Naive thymus-derived CD4-positive, alpha-beta T cell (primary cell): ENCODE measurements at regions not wholly inside any gene's neighbourhood (a gene's known extent, or its start where the extent isn't known, plus 50 kb on each side); places are given as distances from the start of the nearest gene placed in this dataset.

ENCODE experiments used
- ATAC-seq: fragments of 150-1000 bp; cut with Tn5 transposase; 2 replicates; pipeline ENCODE4 v1.10.0; 2021; ENCODE audit warnings: mild to moderate bottlenecking, moderate library complexity
- CTCF ChIA-PET: fragments of 350-600 bp; sonication (Branson Sonifier 250); formaldehyde crosslinking; loops from one replicate; lab custom pipeline; 2021; ENCODE audit warnings: antibody characterized with exemption; lab: Charles Lee
- POLR2A ChIA-PET: fragments of 350-600 bp; sonication (Branson Sonifier 250); formaldehyde crosslinking; loops from one replicate; lab custom pipeline; 2021; ENCODE audit warnings: antibody characterized with exemption, inconsistent platforms; lab: Charles Lee
- DNase-seq, 9 donors: peaks; one replicate each; pipeline versions ENCODE4 v3.0.0 to v3.0.0-alpha.2; 2020 to 2022; ENCODE audit warnings: mixed read lengths in 1 of 9
- H3K27ac ChIP-seq: one replicate; pipeline ENCODE4 v1.7.0; 2013; ENCODE audit warnings: mild to moderate bottlenecking, low read depth, low read length, moderate library complexity
- H3K27me3 ChIP-seq, 2 donors: one replicate each; pipeline ENCODE4 v1.7.0; 2013; ENCODE audit warnings: low read length in 2 of 2, mild to moderate bottlenecking in 2 of 2, moderate library complexity in 2 of 2; ENCODE audit not compliant: control insufficient read depth in 2 of 2, insufficient read depth in 2 of 2
- H3K36me3 ChIP-seq, 3 experiments: 1 replicate in 2 of 3; 2 replicates in 1 of 3; pipeline ENCODE4 v1.7.0; 2013; ENCODE audit warnings: low read length in 3 of 3, mild to moderate bottlenecking in 3 of 3, moderate library complexity in 1 of 3; ENCODE audit not compliant: insufficient read depth in 3 of 3, control insufficient read depth in 2 of 3
- H3K4me1 ChIP-seq, 2 donors: one replicate each; pipeline ENCODE4 v1.7.0; 2013; ENCODE audit warnings: low read length in 2 of 2, mild to moderate bottlenecking in 2 of 2, moderate library complexity in 1 of 2; ENCODE audit not compliant: control insufficient read depth in 2 of 2, insufficient read depth in 2 of 2
- H3K4me3 ChIP-seq: 2 replicates; pipeline ENCODE4 v1.7.0; 2013; ENCODE audit warnings: mild to moderate bottlenecking, low read length
- H3K9me3 ChIP-seq, 3 experiments: 1 replicate in 2 of 3; 2 replicates in 1 of 3; pipeline ENCODE4 v1.7.0; 2013; ENCODE audit warnings: low read length in 3 of 3; ENCODE audit not compliant: control insufficient read depth in 2 of 3
- H3K27ac Mint-ChIP-seq, 9 donors: one replicate each; pipeline ENCODE4 v1.8.0; 2020 to 2022; ENCODE audit warnings: mixed read lengths in 9 of 9, mild to moderate bottlenecking in 8 of 9, moderate library complexity in 5 of 9, inconsistent platforms in 2 of 9
- H3K27me3 Mint-ChIP-seq, 5 donors: one replicate each; pipeline ENCODE4 v1.8.0; 2021 to 2022; ENCODE audit warnings: mixed read lengths in 5 of 5, mild to moderate bottlenecking in 1 of 5
- H3K36me3 Mint-ChIP-seq, 5 donors: one replicate each; pipeline ENCODE4 v1.8.0; 2020 to 2022; ENCODE audit warnings: mixed read lengths in 5 of 5, mild to moderate bottlenecking in 3 of 5, inconsistent platforms in 1 of 5
- H3K4me1 Mint-ChIP-seq, 7 donors: one replicate each; pipeline ENCODE4 v1.8.0; 2020 to 2022; ENCODE audit warnings: mixed read lengths in 7 of 7, mild to moderate bottlenecking in 3 of 7, inconsistent platforms in 1 of 7
- H3K4me3 Mint-ChIP-seq, 10 donors: one replicate each; pipeline ENCODE4 v1.8.0; 2020 to 2022; ENCODE audit warnings: mild to moderate bottlenecking in 10 of 10, mixed read lengths in 10 of 10, moderate library complexity in 6 of 10, inconsistent platforms in 2 of 10
- H3K9me3 Mint-ChIP-seq, 11 donors: one replicate each; pipeline ENCODE4 v1.8.0; 2020 to 2022; ENCODE audit warnings: mixed read lengths in 11 of 11, mild to moderate bottlenecking in 4 of 11, inconsistent platforms in 1 of 11, moderate library complexity in 1 of 11
- intact Hi-C, 2 donors: fragments of 100-400 bp; cut with micrococcal nuclease; formaldehyde crosslinking; loops; one replicate each; pipeline ENCODE4 v1.15.1; 2023

DNA sequence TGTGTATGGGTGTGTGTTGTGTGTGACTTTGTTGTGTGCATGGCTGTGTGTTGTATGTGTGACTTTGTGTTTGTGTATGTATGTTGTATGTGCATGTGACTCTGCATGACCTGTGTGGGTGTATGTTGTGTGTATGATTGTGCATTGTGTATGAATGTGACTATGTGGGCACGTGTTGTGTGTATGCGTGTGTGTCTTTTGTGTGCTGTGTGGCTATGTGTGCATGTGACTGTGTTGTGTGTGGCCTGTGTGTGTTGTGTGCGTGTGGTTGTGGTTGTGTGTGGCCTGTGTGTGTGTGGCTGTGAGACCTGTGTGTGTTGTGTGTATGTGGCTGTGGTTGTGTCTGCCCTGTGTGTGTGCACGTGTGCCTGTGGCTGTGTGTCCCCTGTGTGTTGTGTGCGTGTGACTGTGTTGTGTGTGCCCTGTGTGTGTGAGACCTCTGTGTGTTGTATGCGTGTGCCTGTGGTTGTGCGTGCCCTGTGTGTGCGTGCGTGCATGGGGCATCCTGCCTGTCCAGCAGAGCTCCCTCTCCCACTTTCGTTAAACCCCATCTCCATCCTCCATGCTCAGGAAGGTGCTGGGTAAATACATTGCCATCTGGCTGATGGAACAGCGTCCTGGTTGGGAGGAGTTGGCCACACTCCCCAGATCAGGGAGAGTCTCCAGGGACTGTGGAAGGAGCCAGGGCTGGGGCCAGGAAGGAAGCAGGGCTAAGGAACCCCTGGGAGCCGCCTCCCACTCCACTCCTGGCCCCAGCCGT, 90.1 kb upstream of the GSE1 start:
- Histone ChIP-seq H3K27ac (no peak overlapping the region), H3K9me3 (no peaks in the 10 kb centered on the region), H3K4me1 (peaks cover 0 to 6% of the 10 kb centered on the region in 2 donors), H3K4me3 (no peak overlapping the region), H3K27me3 (no peaks in the 10 kb centered on the region), H3K36me3 (no peaks in the 10 kb centered on the region)
- DNase-seq, result no peak
- no peak for ATAC-seq
- Mint-ChIP-seq H3K27me3 (peaks cover 0 to 7% (median 0%) of the 10 kb centered on the region in 5 donors), H3K27ac (no peak overlapping the region), H3K36me3 (no peaks in the 10 kb centered on the region), H3K9me3 (peaks cover 0 to 5% (median 0%) of the 10 kb centered on the region in 11 donors), H3K4me1 (peaks cover 0 to 1% (median 0%) of the 10 kb centered on the region in 7 donors), H3K4me3 (no peak overlapping the region)
- intact Hi-C loops, result no loop called here
- ChIA-PET CTCF (no interaction called here), POLR2A (no interaction called here)

GRCh38 chr16:85523602-85524364, 89.3 kb upstream of the GSE1 start:
- ATAC-seq, result no peak
- no peak overlapping the region for H3K4me3 ChIP-seq

DNA sequence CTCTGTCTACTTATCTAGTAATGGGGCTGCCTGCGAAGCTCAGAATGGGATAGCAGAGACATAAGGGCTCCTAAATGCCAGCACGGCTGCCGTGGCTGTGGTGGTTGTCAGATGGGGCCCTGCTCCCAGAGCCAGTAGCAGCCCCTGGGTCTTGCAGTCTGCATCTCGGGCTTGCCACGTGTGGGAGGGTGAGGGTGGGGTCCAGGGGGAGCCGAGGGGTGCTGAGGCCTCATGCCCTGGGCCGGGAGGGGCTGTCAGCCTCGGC, 88.8 kb upstream of the GSE1 start:
- H3K27ac Mint-ChIP-seq, result no peak overlapping the region
- H3K4me1 Mint-ChIP-seq, result peaks cover 0 to 1% (median 0%) of the 10 kb centered on the region in 7 donors
- no peak overlapping the region for H3K4me3 Mint-ChIP-seq
- no peak overlapping the region for H3K4me3 ChIP-seq
- no peaks in the 10 kb centered on the region for H3K27me3 ChIP-seq
- no peaks in the 10 kb centered on the region for H3K4me1 ChIP-seq
- intact Hi-C loops, result no loop called here
- H3K27ac ChIP-seq, result no peak overlapping the region
- CTCF ChIA-PET, result no interaction called here
- DNase-seq (no peak), ATAC-seq (no peak)
- H3K27me3 Mint-ChIP-seq, result peaks cover 0 to 7% (median 0%) of the 10 kb centered on the region in 5 donors
- H3K9me3 ChIP-seq, result no peaks in the 10 kb centered on the region
- H3K36me3 ChIP-seq, result no peaks in the 10 kb centered on the region
- no peaks in the 10 kb centered on the region for H3K36me3 Mint-ChIP-seq
- POLR2A ChIA-PET, result no interaction called here
- H3K9me3 Mint-ChIP-seq, result peaks cover 0 to 5% (median 0%) of the 10 kb centered on the region in 11 donors

More at GRCh38 chr16:85523602-85524364, 89.3 kb upstream of the GSE1 start:
- peaks cover 0 to 5% (median 0%) of the 10 kb centered on the region in 11 donors for H3K9me3 Mint-ChIP-seq
- H3K27me3 Mint-ChIP-seq, result peaks cover 0 to 7% (median 0%) of the 10 kb centered on the region in 5 donors
- H3K36me3 Mint-ChIP-seq, result no peaks in the 10 kb centered on the region
- ChIA-PET CTCF (no interaction called here), POLR2A (no interaction called here)
- H3K4me3 Mint-ChIP-seq, result no peak overlapping the region
- H3K36me3 ChIP-seq, result no peaks in the 10 kb centered on the region
- H3K27ac Mint-ChIP-seq, result no peak overlapping the region
- H3K9me3 ChIP-seq, result no peaks in the 10 kb centered on the region
- peaks cover 0 to 1% (median 0%) of the 10 kb centered on the region in 7 donors for H3K4me1 Mint-ChIP-seq
- intact Hi-C loops, result no loop called here
- DNase-seq, result no peak
- H3K27me3 ChIP-seq, result no peaks in the 10 kb centered on the region
- no peak overlapping the region for H3K27ac ChIP-seq
- H3K4me1 ChIP-seq, result no peaks in the 10 kb centered on the region

GRCh38 chr16:85524630-85525419, 88.3 kb upstream of the GSE1 start:
- Histone ChIP-seq H3K27me3 (no peaks in the 10 kb centered on the region), H3K27ac (no peak overlapping the region), H3K4me3 (no peak overlapping the region), H3K36me3 (no peaks in the 10 kb centered on the region), H3K9me3 (no peaks in the 10 kb centered on the region), H3K4me1 (no peaks in the 10 kb centered on the region)
- ATAC-seq (peak; percentile 77), DNase-seq (no peak)
- H3K9me3 Mint-ChIP-seq, result peaks cover 0 to 5% (median 0%) of the 10 kb centered on the region in 11 donors
- H3K36me3 Mint-ChIP-seq, result no peaks in the 10 kb centered on the region
- H3K27me3 Mint-ChIP-seq, result peaks cover 0 to 7% (median 0%) of the 10 kb centered on the region in 5 donors
- ChIA-PET CTCF (no interaction called here), POLR2A (no interaction called here)
- no peak overlapping the region for H3K4me3 Mint-ChIP-seq
- H3K27ac Mint-ChIP-seq, result no peak overlapping the region
- H3K4me1 Mint-ChIP-seq, result peaks cover 0 to 1% (median 0%) of the 10 kb centered on the region in 7 donors
- intact Hi-C loops, result no loop called here

- CTCF ChIA-PET, result no interaction called here
- Histone ChIP-seq H3K27ac (no peak overlapping the region), H3K4me3 (no peak overlapping the region), H3K4me1 (no peaks in the 10 kb centered on the region), H3K27me3 (no peaks in the 10 kb centered on the region), H3K36me3 (no peaks in the 10 kb centered on the region), H3K9me3 (no peaks in the 10 kb centered on the region)
- ATAC-seq (peak; percentile 55), DNase-seq (no peak)
- Mint-ChIP-seq H3K27ac (no peak overlapping the region), H3K4me3 (no peak overlapping the region), H3K36me3 (no peaks in the 10 kb centered on the region), H3K9me3 (peaks cover 0 to 5% (median 0%) of the 10 kb centered on the region in 11 donors), H3K4me1 (no peaks in the 10 kb centered on the region), H3K27me3 (peaks cover 0 to 7% (median 0%) of the 10 kb centered on the region in 5 donors)
- intact Hi-C loops, result no loop called here
- POLR2A ChIA-PET, result interaction anchor here (0.6 kb wide), 1 partner anchor 104 kb away, joined by 3 read pairs; no protein-coding TSS in a partner anchor
These were observed 87.5 kb upstream of the GSE1 start for GRCh38 chr16:85525420-85526184.
